ENCODE measurements at regions not wholly inside any gene's neighbourhood (a gene's known extent, or its start where the extent isn't known, plus 50 kb on each side); places are given as distances from the start of the nearest gene placed in this dataset.

GRCh38 chr1:213692321-213692720 lies 295.5 kb upstream of the PROX1 start:
- H3K4me2 ChIP-seq (ENCODE audit: low read length): no peak overlapping the region
- H3K4me1 ChIP-seq (ENCODE audit: insufficient read depth, low read length): no peaks in the 10 kb centered on the region
- no peaks in the 10 kb centered on the region for H3F3A ChIP-seq (ENCODE audit: low read length, unreplicated experiment)
- no peaks in the 10 kb centered on the region for H4K20me1 ChIP-seq (ENCODE audit: low read length)
- no peaks in the 10 kb centered on the region for H3K9me3 ChIP-seq (ENCODE audit: low read length)
- H3K27me3 ChIP-seq (ENCODE audit: low read length): peaks cover 54% of the 10 kb centered on the region
- no peak overlapping the region for H3K4me3 ChIP-seq (ENCODE audit: low read length)
- no peak overlapping the region for H2AFZ ChIP-seq (ENCODE audit: low read length)
- H3K9ac ChIP-seq (ENCODE audit: low read length): no peak overlapping the region
- ATAC-seq: no peak
- no peak for DNase-seq
- POLR2A ChIA-PET (ENCODE audit: unreplicated experiment): no interaction called here
- intact Hi-C loops (cut with micrococcal nuclease): no loop called here
- no TSS peak for BruUV-seq (replicated peaks)
- no peaks in the 10 kb centered on the region for H3K9me2 ChIP-seq (replicated peaks; ENCODE audit: low read length)
- CTCF ChIA-PET: no interaction called here
- H3K79me2 ChIP-seq (ENCODE audit: low read length): no peaks in the 10 kb centered on the region
- no peak for TF ChIP-seq EZH2phosphoT487 (IDR thresholded peaks at IDR 0.05; ENCODE audit: borderline replicate concordance, low read length)
- TF ChIP-seq EZH2 (IDR thresholded peaks at IDR 0.05; ENCODE audit: low read length, unreplicated experiment): no peak
- no peak for TF ChIP-seq CTCF (conservative IDR thresholded peaks at IDR 0.05; ENCODE audit: low read depth, low read length)
- H3K36me3 ChIP-seq (ENCODE audit: low read depth, low read length): no peaks in the 10 kb centered on the region
- no peak overlapping the region for H3K27ac ChIP-seq (ENCODE audit: low read length)

- ChIA-PET CTCF (no interaction called here), POLR2A (ENCODE audit: unreplicated experiment) (no interaction called here)
- no peaks in the 10 kb centered on the region for H3K9me2 ChIP-seq (replicated peaks; ENCODE audit: low read length)
- no TSS peak for BruUV-seq (replicated peaks)
- H3K4me2 ChIP-seq (ENCODE audit: low read length): no peak overlapping the region
- no peaks in the 10 kb centered on the region for H4K20me1 ChIP-seq (ENCODE audit: low read length)
- H3K9me3 ChIP-seq (ENCODE audit: low read length): no peaks in the 10 kb centered on the region
- no peak overlapping the region for H2AFZ ChIP-seq (ENCODE audit: low read length)
- TF ChIP-seq CTCF (conservative IDR thresholded peaks at IDR 0.05; ENCODE audit: low read depth, low read length) (no peak), EZH2phosphoT487 (IDR thresholded peaks at IDR 0.05; ENCODE audit: borderline replicate concordance, low read length) (no peak), EZH2 (IDR thresholded peaks at IDR 0.05; ENCODE audit: low read length, unreplicated experiment) (no peak)
- H3K9ac ChIP-seq (ENCODE audit: low read length): no peak overlapping the region
- H3K4me1 ChIP-seq (ENCODE audit: insufficient read depth, low read length): no peaks in the 10 kb centered on the region
- DNase-seq (no peak), ATAC-seq (no peak)
- H3K27me3 ChIP-seq (ENCODE audit: low read length): peaks cover 54% of the 10 kb centered on the region
- H3K36me3 ChIP-seq (ENCODE audit: low read depth, low read length): no peaks in the 10 kb centered on the region
- H3F3A ChIP-seq (ENCODE audit: low read length, unreplicated experiment): no peaks in the 10 kb centered on the region
- no peak overlapping the region for H3K4me3 ChIP-seq (ENCODE audit: low read length)
- H3K79me2 ChIP-seq (ENCODE audit: low read length): no peaks in the 10 kb centered on the region
- intact Hi-C loops (cut with micrococcal nuclease): no loop called here
- H3K27ac ChIP-seq (ENCODE audit: low read length): no peak overlapping the region
These were observed 293.9 kb upstream of the PROX1 start for GRCh38 chr1:213693864-213694263.

GRCh38 chr1:213697192-213697802 lies 290.5 kb upstream of the PROX1 start:
- H3K36me3 ChIP-seq (ENCODE audit: low read depth, low read length): no peaks in the 10 kb centered on the region
- H3K9me2 ChIP-seq (replicated peaks; ENCODE audit: low read length): no peaks in the 10 kb centered on the region
- H3K4me3 ChIP-seq (ENCODE audit: low read length): no peak overlapping the region
- no peak for DNase-seq
- H2AFZ ChIP-seq (ENCODE audit: low read length): no peak overlapping the region
- no peaks in the 10 kb centered on the region for H4K20me1 ChIP-seq (ENCODE audit: low read length)
- no peak overlapping the region for H3K9ac ChIP-seq (ENCODE audit: low read length)
- no TSS peak for BruUV-seq (replicated peaks)
- H3F3A ChIP-seq (ENCODE audit: low read length, unreplicated experiment): no peaks in the 10 kb centered on the region
- H3K4me2 ChIP-seq (ENCODE audit: low read length): no peak overlapping the region
- no peaks in the 10 kb centered on the region for H3K4me1 ChIP-seq (ENCODE audit: insufficient read depth, low read length)
- peaks cover 40% of the 10 kb centered on the region for H3K27me3 ChIP-seq (ENCODE audit: low read length)
- no peak for ATAC-seq
- no peaks in the 10 kb centered on the region for H3K79me2 ChIP-seq (ENCODE audit: low read length)
- intact Hi-C loops (cut with micrococcal nuclease): no loop called here
- CTCF ChIA-PET: no interaction called here
- no peaks in the 10 kb centered on the region for H3K9me3 ChIP-seq (ENCODE audit: low read length)
- H3K27ac ChIP-seq (ENCODE audit: low read length): no peak overlapping the region
- TF ChIP-seq CTCF (conservative IDR thresholded peaks at IDR 0.05; ENCODE audit: low read depth, low read length): no peak
- no peak for TF ChIP-seq EZH2phosphoT487 (IDR thresholded peaks at IDR 0.05; ENCODE audit: borderline replicate concordance, low read length)
- no peak for TF ChIP-seq EZH2 (IDR thresholded peaks at IDR 0.05; ENCODE audit: low read length, unreplicated experiment)
- POLR2A ChIA-PET (ENCODE audit: unreplicated experiment): no interaction called here

Data from PC-3 (cell line).